Activated naive CD8-positive, alpha-beta T cell treated with anti-CD3 and anti-CD28 coated beads for 36 hours (primary cell): ENCODE measurements at regions not wholly inside any gene's neighbourhood (a gene's known extent, or its start where the extent isn't known, plus 50 kb on each side); places are given as distances from the start of the nearest gene placed in this dataset.
"Not testable (repeated sequence)": the region's sequence is repeated elsewhere in the genome, so short reads cannot be mapped to it uniquely, and the experiment has no call there.

Source experiments
- DNase-seq: peaks from one replicate; pipeline ENCODE4 v3.0.0; 2021
- H3K27ac Mint-ChIP-seq: one replicate; pipeline ENCODE4 v1.8.0; 2022; ENCODE audit warnings: mild to moderate bottlenecking, moderate library complexity, mixed read lengths
- H3K27me3 Mint-ChIP-seq: one replicate; pipeline ENCODE4 v1.8.0; 2022; ENCODE audit warnings: mild to moderate bottlenecking, mixed read lengths
- H3K36me3 Mint-ChIP-seq: one replicate; pipeline ENCODE4 v1.8.0; 2021; ENCODE audit warnings: mild to moderate bottlenecking, mixed read lengths
- H3K4me1 Mint-ChIP-seq: one replicate; pipeline ENCODE4 v1.8.0; 2021; ENCODE audit warnings: mixed read lengths
- H3K4me3 Mint-ChIP-seq: one replicate; pipeline ENCODE4 v1.8.0; 2022; ENCODE audit warnings: mild to moderate bottlenecking, moderate library complexity, mixed read lengths
- H3K9me3 Mint-ChIP-seq: one replicate; pipeline ENCODE4 v1.8.0; 2022; ENCODE audit warnings: mixed read lengths

GRCh38 chr2:84168552-84168951, 290.5 kb downstream of the SUCLG1 start:
- DNase-seq, H3K36me3 Mint-ChIP-seq, H3K27ac Mint-ChIP-seq, H3K9me3 Mint-ChIP-seq, H3K4me3 Mint-ChIP-seq, H3K4me1 Mint-ChIP-seq: not testable (repeated sequence)
- peaks cover 17% of the 10 kb centered on the region for H3K27me3 Mint-ChIP-seq

GRCh38 chr2:84165256-84165655, 293.8 kb downstream of the SUCLG1 start:
- Mint-ChIP-seq H3K4me3 (no peak overlapping the region), H3K4me1 (no peaks in the 10 kb centered on the region), H3K27me3 (peaks cover 10% of the 10 kb centered on the region), H3K9me3 (peaks cover 1% of the 10 kb centered on the region), H3K27ac (no peak overlapping the region), H3K36me3 (no peaks in the 10 kb centered on the region)
- no peak for DNase-seq

GRCh38 chr2:84160453-84160852, 298.6 kb downstream of the SUCLG1 start:
- Mint-ChIP-seq H3K27me3 (peaks cover 8% of the 10 kb centered on the region), H3K27ac (no peak overlapping the region), H3K36me3 (no peaks in the 10 kb centered on the region), H3K9me3 (no peaks in the 10 kb centered on the region), H3K4me3 (no peak overlapping the region), H3K4me1 (no peaks in the 10 kb centered on the region)
- no peak for DNase-seq

GRCh38 chr2:84158605-84159004, 300.5 kb downstream of the SUCLG1 start:
- H3K9me3 Mint-ChIP-seq = no peaks in the 10 kb centered on the region
- no peaks in the 10 kb centered on the region for H3K4me1 Mint-ChIP-seq
- no peak overlapping the region for H3K4me3 Mint-ChIP-seq
- H3K27me3 Mint-ChIP-seq = peaks cover 8% of the 10 kb centered on the region
- no peak overlapping the region for H3K27ac Mint-ChIP-seq
- no peaks in the 10 kb centered on the region for H3K36me3 Mint-ChIP-seq
- DNase-seq = no peak

- peaks cover 6% of the 10 kb centered on the region for H3K4me1 Mint-ChIP-seq
- no peak overlapping the region for H3K4me3 Mint-ChIP-seq
- H3K27me3 Mint-ChIP-seq = peaks cover 4% of the 10 kb centered on the region
- DNase-seq = no peak
- H3K27ac Mint-ChIP-seq = no peak overlapping the region
- no peaks in the 10 kb centered on the region for H3K36me3 Mint-ChIP-seq
- H3K9me3 Mint-ChIP-seq = no peaks in the 10 kb centered on the region
These were observed 306.6 kb downstream of the SUCLG1 start for GRCh38 chr2:84152462-84152861.

- no peak for DNase-seq
- no peaks in the 10 kb centered on the region for H3K9me3 Mint-ChIP-seq
- H3K36me3 Mint-ChIP-seq = no peaks in the 10 kb centered on the region
- no peaks in the 10 kb centered on the region for H3K4me1 Mint-ChIP-seq
- no peak overlapping the region for H3K27ac Mint-ChIP-seq
- H3K27me3 Mint-ChIP-seq = peaks cover 3% of the 10 kb centered on the region
- H3K4me3 Mint-ChIP-seq = no peak overlapping the region
These were observed 314.7 kb downstream of the SUCLG1 start for GRCh38 chr2:84144345-84144744.

GRCh38 chr2:84137034-84137433, 322.0 kb downstream of the SUCLG1 start:
- Mint-ChIP-seq H3K9me3 (no peaks in the 10 kb centered on the region), H3K4me3 (no peak overlapping the region), H3K36me3 (no peaks in the 10 kb centered on the region), H3K27me3 (no peaks in the 10 kb centered on the region), H3K27ac (no peak overlapping the region), H3K4me1 (no peaks in the 10 kb centered on the region)
- DNase-seq = no peak

- peaks cover 2% of the 10 kb centered on the region for H3K9me3 Mint-ChIP-seq
- H3K4me1 Mint-ChIP-seq = no peaks in the 10 kb centered on the region
- H3K27me3 Mint-ChIP-seq = peaks cover 2% of the 10 kb centered on the region
- H3K27ac Mint-ChIP-seq = no peak overlapping the region
- H3K4me3 Mint-ChIP-seq = no peak overlapping the region
- H3K36me3 Mint-ChIP-seq = no peaks in the 10 kb centered on the region
- DNase-seq = no peak
These were observed 326.7 kb downstream of the SUCLG1 start for GRCh38 chr2:84132370-84132769.

GRCh38 chr2:84131278-84131830, 327.7 kb downstream of the SUCLG1 start:
- H3K36me3 Mint-ChIP-seq = no peaks in the 10 kb centered on the region
- H3K27me3 Mint-ChIP-seq = peaks cover 3% of the 10 kb centered on the region
- no peak overlapping the region for H3K27ac Mint-ChIP-seq
- H3K4me1 Mint-ChIP-seq = no peaks in the 10 kb centered on the region
- DNase-seq = no peak
- H3K9me3 Mint-ChIP-seq = peaks cover 2% of the 10 kb centered on the region
- no peak overlapping the region for H3K4me3 Mint-ChIP-seq

- DNase-seq = no peak
- Mint-ChIP-seq H3K27me3 (peaks cover 6% of the 10 kb centered on the region), H3K27ac (no peak overlapping the region), H3K4me1 (no peaks in the 10 kb centered on the region), H3K4me3 (no peak overlapping the region), H3K36me3 (no peaks in the 10 kb centered on the region), H3K9me3 (peaks cover 2% of the 10 kb centered on the region)
These were observed 330.1 kb downstream of the SUCLG1 start for GRCh38 chr2:84129018-84129417.

- DNase-seq, H3K4me3 Mint-ChIP-seq, H3K27me3 Mint-ChIP-seq: not testable (repeated sequence)
These were observed 331.3 kb downstream of the SUCLG1 start for GRCh38 chr2:84127812-84128211.

GRCh38 chr2:84126530-84126929, 332.6 kb downstream of the SUCLG1 start:
- no peaks in the 10 kb centered on the region for H3K4me1 Mint-ChIP-seq
- no peak for DNase-seq
- no peak overlapping the region for H3K4me3 Mint-ChIP-seq
- H3K36me3 Mint-ChIP-seq = no peaks in the 10 kb centered on the region
- H3K9me3 Mint-ChIP-seq = peaks cover 2% of the 10 kb centered on the region
- H3K27me3 Mint-ChIP-seq = peaks cover 11% of the 10 kb centered on the region
- H3K27ac Mint-ChIP-seq = no peak overlapping the region

More at GRCh38 chr2:84127812-84128211, 331.3 kb downstream of the SUCLG1 start:
- not testable (repeated sequence) for H3K36me3 Mint-ChIP-seq, H3K27ac Mint-ChIP-seq, H3K4me1 Mint-ChIP-seq, H3K9me3 Mint-ChIP-seq

GRCh38 chr2:84126084-84126483, 333.0 kb downstream of the SUCLG1 start:
- H3K36me3 Mint-ChIP-seq = no peaks in the 10 kb centered on the region
- no peak overlapping the region for H3K4me3 Mint-ChIP-seq
- H3K27me3 Mint-ChIP-seq = peaks cover 11% of the 10 kb centered on the region
- no peaks in the 10 kb centered on the region for H3K4me1 Mint-ChIP-seq
- H3K27ac Mint-ChIP-seq = no peak overlapping the region
- DNase-seq = no peak
- H3K9me3 Mint-ChIP-seq = peaks cover 2% of the 10 kb centered on the region

GRCh38 chr2:84116143-84116542, 342.9 kb downstream of the SUCLG1 start:
- H3K36me3 Mint-ChIP-seq = peaks cover 2% of the 10 kb centered on the region
- H3K4me3 Mint-ChIP-seq = no peak overlapping the region
- peaks cover 5% of the 10 kb centered on the region for H3K9me3 Mint-ChIP-seq
- no peak overlapping the region for H3K27ac Mint-ChIP-seq
- H3K4me1 Mint-ChIP-seq = no peaks in the 10 kb centered on the region
- H3K27me3 Mint-ChIP-seq = peaks cover 7% of the 10 kb centered on the region
- DNase-seq = no peak

GRCh38 chr2:84115173-84115857, 343.8 kb downstream of the SUCLG1 start:
- H3K27me3 Mint-ChIP-seq = peaks cover 7% of the 10 kb centered on the region
- no peak overlapping the region for H3K27ac Mint-ChIP-seq
- H3K4me1 Mint-ChIP-seq = no peaks in the 10 kb centered on the region
- no peak for DNase-seq
- H3K36me3 Mint-ChIP-seq = peaks cover 2% of the 10 kb centered on the region
- H3K4me3 Mint-ChIP-seq = no peak overlapping the region
- H3K9me3 Mint-ChIP-seq = peaks cover 5% of the 10 kb centered on the region

GRCh38 chr2:84103816-84104527, 355.1 kb downstream of the SUCLG1 start:
- not testable (repeated sequence) for H3K36me3 Mint-ChIP-seq, DNase-seq, H3K4me1 Mint-ChIP-seq, H3K4me3 Mint-ChIP-seq, H3K27ac Mint-ChIP-seq, H3K27me3 Mint-ChIP-seq, H3K9me3 Mint-ChIP-seq
